HG03280 (cell line): ENCODE measurements at regions not wholly inside any gene's neighbourhood (a gene's known extent, or its start where the extent isn't known, plus 50 kb on each side); places are given as distances from the start of the nearest gene placed in this dataset.

ENCODE experiments used
- ATAC-seq: cut with Tn5 transposase; IDR thresholded peaks from one replicate; pipeline ENCODE4 v1.9.1; 2021; ENCODE audit warnings: mild to moderate bottlenecking, moderate library complexity; ENCODE audit not compliant: unreplicated experiment

- no peak for ATAC-seq
Observed at GRCh38 chr5:167233507-167234220, 1057.8 kb upstream of the WWC1 start.

DNA sequence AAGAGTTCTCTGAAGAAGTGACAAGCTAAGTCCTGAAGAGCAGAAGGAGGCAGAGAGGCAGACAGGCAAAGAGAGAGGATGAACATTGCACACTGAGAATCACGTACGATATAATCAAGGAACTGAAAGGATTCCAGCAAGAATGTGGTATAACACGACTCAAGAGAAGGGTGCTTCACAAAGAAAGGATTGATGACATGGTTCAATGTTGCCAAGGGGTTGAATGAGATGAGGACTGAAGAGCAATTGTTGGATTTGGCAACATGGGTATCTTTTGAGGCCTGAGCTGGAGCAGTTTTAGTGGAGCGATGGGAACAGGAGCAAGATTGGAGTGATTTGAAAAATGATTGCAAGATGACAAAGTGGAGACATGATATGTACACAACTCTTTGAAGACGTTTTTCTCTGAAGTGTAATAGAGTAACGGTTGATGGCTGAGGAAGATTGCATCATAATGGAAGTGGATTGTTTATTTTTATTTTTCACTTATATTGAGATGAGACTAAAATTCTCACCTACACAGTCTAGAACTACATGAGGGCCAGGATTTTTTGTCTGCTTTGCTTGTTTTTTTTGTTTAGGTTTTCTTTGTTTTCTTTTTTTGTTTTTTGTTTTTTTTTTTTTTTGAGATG lies 1049.9 kb upstream of the WWC1 start:
- ATAC-seq, result no peak

DNA sequence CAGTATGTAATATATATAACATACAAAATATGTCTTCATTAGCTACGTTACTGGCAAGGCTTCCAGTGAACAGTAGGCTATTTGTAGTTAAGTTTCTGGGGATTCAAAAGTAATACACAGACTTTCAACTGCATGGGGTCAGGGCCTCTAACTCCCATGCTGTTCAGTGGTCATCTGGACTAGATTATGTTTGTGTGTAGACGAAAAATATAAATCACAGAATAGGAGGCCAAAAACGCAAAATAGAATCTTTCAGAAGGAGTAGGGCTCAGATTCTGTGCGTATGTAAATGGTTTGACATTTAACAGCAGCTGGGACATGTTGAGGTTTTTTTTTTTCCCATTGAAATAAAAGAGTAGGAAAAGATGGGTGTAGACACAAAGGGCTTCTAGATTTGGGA lies 1048.7 kb upstream of the WWC1 start:
- no peak for ATAC-seq

GRCh38 chr5:167243463-167243862 lies 1048.0 kb upstream of the WWC1 start:
- no peak for ATAC-seq

DNA sequence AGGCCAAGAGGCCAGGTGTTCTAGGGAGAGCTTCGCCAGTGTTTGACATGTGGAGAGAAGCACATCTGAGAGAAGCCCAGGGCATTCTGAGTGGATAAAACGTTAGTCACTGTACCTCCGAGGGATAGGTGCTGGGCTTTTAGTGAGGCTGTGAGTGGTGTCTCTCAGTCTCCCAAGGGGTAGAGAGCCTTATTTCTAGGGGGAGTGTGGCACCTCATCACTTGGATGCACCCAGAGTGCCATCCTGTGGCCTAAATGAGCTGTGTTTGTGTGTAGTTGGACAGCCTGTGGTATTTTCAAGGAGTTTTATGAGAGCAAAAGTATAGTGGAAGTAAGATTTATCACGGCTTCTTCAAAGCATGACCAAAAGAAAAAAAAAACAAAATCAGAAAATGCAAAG lies 1046.9 kb upstream of the WWC1 start:
- no peak for ATAC-seq

DNA sequence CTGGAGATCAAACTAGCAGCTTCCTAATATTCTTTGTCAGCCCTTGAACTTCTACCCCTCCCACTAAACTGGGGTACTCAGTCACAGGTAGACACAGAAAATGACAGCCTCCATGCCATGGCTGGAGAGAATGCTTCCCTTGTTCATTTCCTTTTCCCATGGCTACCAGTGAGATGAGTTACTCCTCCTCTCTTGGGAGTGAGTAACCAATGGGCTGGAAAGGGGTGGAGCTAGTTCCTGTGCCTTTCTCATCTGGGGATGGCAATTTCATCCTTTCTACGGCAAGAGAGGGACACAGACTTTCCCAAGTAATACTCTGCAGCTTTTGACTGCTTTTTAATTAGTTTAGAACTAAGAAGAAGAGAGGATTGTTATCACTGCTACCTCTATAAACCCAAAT lies 1045.6 kb upstream of the WWC1 start:
- ATAC-seq, result no peak

DNA sequence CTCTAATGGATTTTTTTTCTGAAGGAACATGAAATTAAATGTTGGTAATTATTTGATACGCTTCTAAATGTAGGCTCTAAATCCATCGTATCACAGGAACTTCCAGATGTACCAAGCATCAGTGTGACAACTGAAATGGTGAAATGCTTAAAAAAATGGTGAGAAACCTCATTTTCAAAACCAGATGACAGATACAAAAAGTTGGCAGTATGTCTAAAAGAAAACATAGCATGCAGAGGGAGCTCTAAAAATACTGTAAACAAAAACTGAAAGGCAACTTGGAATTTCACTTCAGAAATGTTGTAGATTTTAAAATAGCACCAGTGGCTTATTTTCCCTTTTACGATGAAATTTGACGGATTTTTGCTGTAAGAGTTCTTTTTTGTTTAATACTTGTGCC lies 1043.6 kb upstream of the WWC1 start:
- ATAC-seq, result no peak

DNA sequence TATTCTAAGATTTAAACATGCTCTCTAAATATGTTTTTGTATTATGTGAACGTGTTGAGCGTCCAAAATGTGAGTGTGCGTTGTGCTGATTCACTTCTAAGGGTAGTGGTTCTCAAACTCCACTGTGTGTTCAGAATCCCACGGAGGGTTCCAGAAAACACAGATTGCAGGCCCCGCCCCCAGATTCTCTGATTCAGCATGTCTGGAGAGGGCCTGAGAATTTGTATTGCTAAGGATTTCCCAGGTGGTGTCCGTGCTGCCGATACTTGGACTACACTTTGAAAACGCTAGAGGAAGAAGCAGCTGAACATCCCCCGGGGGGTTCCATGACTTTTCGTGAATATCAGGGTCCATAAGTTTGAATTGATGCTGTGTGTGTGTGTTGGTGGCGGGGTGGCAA lies 1043.2 kb upstream of the WWC1 start:
- no peak for ATAC-seq

DNA sequence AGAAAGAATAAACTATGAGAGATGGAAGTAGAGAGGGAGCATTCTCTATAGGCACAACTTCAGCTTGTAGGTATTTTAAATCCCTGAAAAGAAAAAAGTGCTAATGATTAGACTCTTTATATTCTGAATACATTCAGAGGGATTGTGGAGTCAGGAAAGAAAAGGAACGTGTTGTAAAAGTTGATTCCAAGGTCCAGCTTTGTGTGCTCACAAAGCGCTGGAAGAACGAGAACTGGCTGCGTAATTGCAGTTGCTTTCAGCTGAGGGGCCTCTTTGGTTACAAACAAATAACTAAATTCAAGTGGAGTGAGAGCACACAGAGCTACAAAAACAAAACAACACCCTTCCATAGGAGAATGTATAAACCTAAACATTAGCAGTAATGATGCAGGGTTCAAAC lies 1040.4 kb upstream of the WWC1 start:
- no peak for ATAC-seq

DNA sequence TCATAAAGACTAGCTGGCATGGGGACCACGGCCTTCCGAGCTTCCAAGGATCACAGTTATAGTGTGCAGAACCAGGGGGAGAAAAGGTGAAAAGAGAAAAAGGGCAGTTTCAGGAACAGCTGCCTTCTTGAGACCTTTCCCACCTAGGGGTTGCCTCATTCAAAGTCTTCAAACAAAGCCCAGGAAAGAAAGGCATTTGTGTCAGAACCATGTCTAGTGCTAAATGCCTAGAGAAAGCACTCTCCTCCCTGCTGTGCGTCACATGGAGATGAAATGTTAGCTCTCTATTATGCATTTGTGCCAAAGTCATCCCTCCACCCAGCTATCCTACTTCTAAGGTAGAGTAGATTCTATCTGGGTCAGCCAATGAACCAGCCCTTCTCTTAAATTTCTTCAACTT lies 1037.3 kb upstream of the WWC1 start:
- ATAC-seq, result no peak

- no peak for ATAC-seq
Observed at GRCh38 chr5:167255926-167256325, 1035.5 kb upstream of the WWC1 start.

DNA sequence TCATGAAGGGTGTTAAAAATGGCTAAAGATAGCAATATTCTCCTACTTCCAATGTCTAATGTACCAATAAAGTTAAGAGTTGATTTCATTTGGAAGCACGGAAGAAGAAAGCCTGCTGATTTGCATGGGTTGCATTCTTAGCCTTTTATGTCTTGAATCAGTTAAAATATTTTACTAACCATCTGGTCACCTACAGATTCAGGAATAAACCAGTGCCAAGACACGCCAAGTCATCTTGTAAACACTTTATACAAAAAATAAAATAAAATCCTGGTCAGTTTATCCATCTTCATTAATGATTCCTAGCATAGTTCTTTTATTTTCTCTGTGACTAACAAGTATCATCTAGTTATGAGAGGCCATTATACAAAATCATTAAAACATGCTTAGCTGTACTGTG lies 1031.6 kb upstream of the WWC1 start:
- ATAC-seq, result no peak

GRCh38 chr5:167261309-167262100 lies 1029.9 kb upstream of the WWC1 start:
- no peak for ATAC-seq

DNA sequence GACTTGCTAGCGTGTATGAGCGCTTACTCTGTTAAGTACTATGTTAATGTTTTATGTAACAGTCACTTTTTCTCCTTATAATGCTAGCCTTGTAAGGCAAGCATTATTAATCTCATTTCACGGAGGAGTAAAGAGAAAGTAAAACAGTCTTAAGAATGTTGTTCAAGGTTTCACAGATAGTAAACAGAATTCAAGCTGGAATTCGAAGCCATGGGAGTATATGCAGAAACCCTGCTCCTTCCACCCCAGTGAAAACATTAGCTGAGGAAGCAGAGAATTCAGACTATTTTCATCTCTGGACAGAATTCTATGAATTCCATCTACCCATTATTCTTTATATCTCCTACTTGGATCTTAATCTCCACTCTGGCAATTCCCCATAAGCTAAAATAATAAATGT lies 1028.3 kb upstream of the WWC1 start:
- no peak for ATAC-seq

- no peak for ATAC-seq
Observed at GRCh38 chr5:167264348-167264747, 1027.1 kb upstream of the WWC1 start.

- ATAC-seq, result no peak
Observed at GRCh38 chr5:167268337-167268736, 1023.1 kb upstream of the WWC1 start.

GRCh38 chr5:167269146-167269545 lies 1022.3 kb upstream of the WWC1 start:
- no peak for ATAC-seq

- no peak for ATAC-seq
Observed at GRCh38 chr5:167271081-167271480, 1020.4 kb upstream of the WWC1 start.

DNA sequence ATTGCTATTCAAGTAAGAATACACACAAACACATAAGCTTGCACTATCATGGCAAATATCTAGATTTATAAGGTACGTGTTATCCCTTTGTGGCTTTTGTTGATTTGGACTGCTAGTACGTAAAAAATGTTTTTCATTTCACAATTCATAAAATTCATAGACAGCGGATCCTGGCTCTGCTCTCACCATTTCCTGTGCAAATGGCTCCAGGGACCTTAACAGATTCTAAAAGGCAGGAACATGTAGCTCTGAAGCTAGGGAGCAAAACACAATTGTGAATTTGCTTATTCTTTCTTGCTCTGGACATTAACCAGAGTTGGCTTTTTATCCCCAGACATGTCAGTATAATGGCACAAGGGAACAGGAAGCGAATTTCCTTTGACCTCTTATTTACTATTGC lies 1019.9 kb upstream of the WWC1 start:
- no peak for ATAC-seq

DNA sequence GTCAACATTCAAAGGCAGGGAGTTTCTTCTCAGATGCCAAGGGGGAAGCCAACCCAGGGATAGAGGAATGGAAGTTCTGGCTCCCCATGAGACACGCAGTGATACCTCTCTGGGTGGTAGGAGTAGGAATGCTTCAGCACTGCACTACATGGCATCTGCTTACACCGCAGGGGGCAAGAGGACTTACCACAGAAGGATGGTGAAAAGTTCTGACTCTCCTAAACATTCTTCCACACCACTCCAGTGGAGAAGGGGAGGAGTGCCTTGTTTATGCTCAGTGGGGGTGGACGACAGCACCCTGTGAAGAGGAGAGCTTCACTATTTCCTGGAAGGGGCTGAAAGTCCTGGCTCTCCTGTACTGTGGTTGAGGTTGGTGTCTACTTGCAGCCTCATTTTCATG lies 1011.3 kb upstream of the WWC1 start:
- no peak for ATAC-seq

DNA sequence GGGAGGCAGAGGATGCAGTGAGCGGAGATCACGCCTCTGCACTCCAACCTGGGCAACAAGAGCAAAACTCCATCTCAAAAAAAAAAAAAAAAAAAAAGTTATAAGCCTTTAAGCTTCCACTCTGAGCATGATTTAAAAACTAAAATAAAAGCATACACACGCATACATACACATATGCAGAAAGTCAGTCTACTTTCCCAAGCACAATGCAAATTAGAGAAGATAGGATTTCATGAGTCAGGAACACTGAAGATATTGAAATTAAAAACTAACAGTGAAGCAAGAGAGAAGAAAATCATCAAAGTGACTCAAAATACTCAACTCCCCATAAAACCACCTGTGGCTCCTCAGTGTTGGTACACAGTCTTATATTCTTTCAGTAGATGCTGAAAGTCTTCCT lies 1009.5 kb upstream of the WWC1 start:
- no peak for ATAC-seq

- no peak for ATAC-seq
Observed at GRCh38 chr5:167283691-167284090, 1007.8 kb upstream of the WWC1 start.
